GM10266 (cell line): ENCODE measurements at regions not wholly inside any gene's neighbourhood (a gene's known extent, or its start where the extent isn't known, plus 50 kb on each side); places are given as distances from the start of the nearest gene placed in this dataset.

Experiments
- DNase-seq: peaks from one replicate; pipeline ENCODE4 v3.0.0; 2012; ENCODE audit errors: extremely low spot score
- CTCF ChIP-seq: IDR thresholded peaks from 2 replicates; pipeline ENCODE4 v1.5.1; 2012; ENCODE audit warnings: mild to moderate bottlenecking, low read depth; ENCODE audit not compliant: control insufficient read depth, insufficient read depth; ENCODE audit errors: missing control alignments

GRCh38 chr16:9249534-9249933, 158.1 kb downstream of the HAPSTR1 start:
- no peak for DNase-seq
- no peak for TF ChIP-seq CTCF

DNA sequence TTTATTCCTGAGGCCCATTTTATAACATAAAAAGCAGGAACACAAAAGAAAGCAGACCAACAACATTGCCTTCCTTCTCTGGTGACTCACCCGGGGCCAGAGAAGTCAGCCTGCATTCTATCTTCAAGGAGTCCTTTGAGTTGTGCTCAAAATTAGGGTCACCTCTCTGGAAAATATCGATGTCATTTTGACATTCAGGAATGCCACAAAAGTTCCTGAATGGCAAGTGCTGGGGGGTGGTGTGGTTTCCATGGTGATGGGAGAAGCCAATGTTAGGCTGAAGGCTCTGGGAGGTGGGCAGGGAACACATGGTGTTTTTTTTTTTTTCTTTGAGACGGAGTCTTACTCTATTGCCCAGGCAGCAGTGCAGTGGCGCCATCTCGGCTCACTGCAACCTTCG, 159.6 kb downstream of the HAPSTR1 start:
- no peak for DNase-seq

DNA sequence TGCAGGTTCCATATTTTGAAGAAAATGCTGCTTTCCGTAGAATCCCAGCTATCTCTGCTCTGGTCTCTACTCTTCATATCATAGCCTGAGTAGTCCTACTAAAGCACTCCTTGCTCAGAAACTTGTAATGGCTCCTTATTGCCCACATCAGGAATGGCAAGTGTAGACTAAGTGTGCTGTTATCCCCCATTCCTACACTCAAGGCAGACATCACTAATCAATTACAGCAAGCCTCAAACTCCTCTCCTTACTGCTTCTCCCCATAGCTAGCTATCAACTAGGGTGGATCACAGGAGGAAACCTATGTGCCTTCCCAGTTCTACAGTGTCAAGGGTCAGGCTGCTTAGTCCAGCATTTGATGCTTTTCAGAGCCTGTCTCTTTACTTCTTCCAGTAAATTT, 163.4 kb downstream of the HAPSTR1 start:
- no peak for TF ChIP-seq CTCF
- no peak for DNase-seq

More for the DNA sequence above, 159.6 kb downstream of the HAPSTR1 start:
- TF ChIP-seq CTCF = no peak

DNA sequence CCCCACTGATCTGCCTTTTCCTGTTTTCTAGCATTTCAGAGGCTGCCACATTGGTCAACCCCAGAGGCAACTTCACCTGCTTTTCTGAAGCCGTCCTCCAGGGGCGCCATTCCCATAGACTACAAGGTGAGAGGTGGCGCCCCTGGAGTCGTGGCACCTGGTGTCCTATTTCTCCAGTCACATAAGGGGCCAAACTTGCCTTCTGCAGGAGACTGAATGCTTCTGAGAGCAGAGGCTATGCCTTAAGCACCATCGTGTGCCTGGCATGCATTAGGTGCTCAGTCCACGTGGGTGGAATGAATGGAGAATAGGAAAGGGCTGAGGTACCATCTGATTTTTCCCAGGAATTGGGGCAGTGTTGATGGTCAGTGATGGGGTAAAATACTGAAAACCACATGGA, 164.8 kb downstream of the HAPSTR1 start:
- peak; percentile 37 for DNase-seq
- TF ChIP-seq CTCF = peak; percentile 61

DNA sequence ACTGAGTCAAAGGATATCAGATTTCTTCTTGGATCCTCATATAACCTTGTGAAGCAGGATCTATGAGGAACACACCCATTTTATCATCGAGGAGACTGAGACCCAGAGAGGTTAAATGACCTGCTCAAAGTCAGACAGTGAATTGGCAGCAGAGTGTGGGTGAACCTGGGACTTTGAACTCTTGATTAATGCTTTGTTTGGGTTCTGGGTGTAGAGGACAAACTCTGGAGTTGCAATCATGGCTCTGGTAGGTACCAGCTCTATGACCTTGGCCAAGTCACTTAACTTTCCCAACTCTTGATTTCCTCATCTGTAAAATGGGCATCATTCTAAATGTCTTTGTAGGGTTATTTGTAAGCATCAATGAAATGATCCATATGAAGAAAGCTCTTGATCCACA, 166.4 kb downstream of the HAPSTR1 start:
- no peak for TF ChIP-seq CTCF
- DNase-seq = no peak

- DNase-seq = peak; percentile 50
- peak; percentile 80 for TF ChIP-seq CTCF
These were observed 167.1 kb downstream of the HAPSTR1 start for GRCh38 chr16:9258423-9259051.

GRCh38 chr16:9259914-9260608, 168.6 kb downstream of the HAPSTR1 start:
- DNase-seq = no peak
- no peak for TF ChIP-seq CTCF
